ENCODE measurements at regions not wholly inside any gene's neighbourhood (a gene's known extent, or its start where the extent isn't known, plus 50 kb on each side); places are given as distances from the start of the nearest gene placed in this dataset.

GRCh38 chr16:62720651-62721050 is 684.4 kb upstream of the CDH8 start:
- H3K9me3 ChIP-seq = no peaks in the 10 kb centered on the region
- no peak overlapping the region for H3K27ac ChIP-seq
- TF ChIP-seq POLR2A (IDR thresholded peaks at IDR 0.05) = no peak
- no peak for TF ChIP-seq CTCF (IDR thresholded peaks at IDR 0.05)

DNA sequence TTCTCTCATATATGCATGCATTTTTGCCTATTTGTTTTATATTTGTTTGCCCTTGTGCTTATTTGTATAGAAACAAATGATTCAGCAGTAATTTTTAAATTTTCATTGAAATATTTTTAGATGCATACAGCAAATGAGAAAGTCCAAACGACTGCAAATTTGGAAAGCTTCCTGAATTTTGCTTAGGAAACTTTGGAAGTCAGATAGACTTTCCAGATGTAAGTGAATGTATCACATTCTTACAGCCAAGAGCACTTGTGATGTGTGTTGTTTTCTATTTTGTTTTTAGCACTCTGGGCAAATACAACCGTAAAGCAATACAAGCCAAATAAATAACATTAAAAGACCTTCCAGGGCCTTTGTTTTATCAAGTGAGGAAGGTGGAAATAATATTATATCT is 680.8 kb upstream of the CDH8 start:
- H3K27ac ChIP-seq = no peak overlapping the region
- TF ChIP-seq POLR2A (IDR thresholded peaks at IDR 0.05) (no peak), CTCF (IDR thresholded peaks at IDR 0.05) (no peak)
- no peaks in the 10 kb centered on the region for H3K36me3 ChIP-seq
- no peaks in the 10 kb centered on the region for H3K9me3 ChIP-seq
- no peaks in the 10 kb centered on the region for H3K4me1 ChIP-seq
- no peak overlapping the region for H3K4me3 ChIP-seq
- H3K27me3 ChIP-seq = no peaks in the 10 kb centered on the region
- DNase-seq = no peak

More at GRCh38 chr16:62720651-62721050, 684.4 kb upstream of the CDH8 start:
- H3K27me3 ChIP-seq = no peaks in the 10 kb centered on the region
- no peak for DNase-seq
- H3K36me3 ChIP-seq = no peaks in the 10 kb centered on the region
- no peaks in the 10 kb centered on the region for H3K4me1 ChIP-seq
- no peak overlapping the region for H3K4me3 ChIP-seq

GRCh38 chr16:62715701-62716100 is 679.5 kb upstream of the CDH8 start:
- no peak overlapping the region for H3K4me3 ChIP-seq
- H3K27ac ChIP-seq = no peak overlapping the region
- TF ChIP-seq CTCF (IDR thresholded peaks at IDR 0.05) = no peak
- no peak for TF ChIP-seq POLR2A (IDR thresholded peaks at IDR 0.05)
- no peak for DNase-seq
- H3K4me1 ChIP-seq = no peaks in the 10 kb centered on the region
- no peaks in the 10 kb centered on the region for H3K9me3 ChIP-seq
- H3K36me3 ChIP-seq = no peaks in the 10 kb centered on the region
- no peaks in the 10 kb centered on the region for H3K27me3 ChIP-seq

- Histone ChIP-seq H3K27me3 (no peaks in the 10 kb centered on the region), H3K4me3 (no peak overlapping the region), H3K36me3 (no peaks in the 10 kb centered on the region), H3K27ac (no peak overlapping the region), H3K9me3 (no peaks in the 10 kb centered on the region), H3K4me1 (no peaks in the 10 kb centered on the region)
- no peak for DNase-seq
- TF ChIP-seq POLR2A (IDR thresholded peaks at IDR 0.05) = no peak
- no peak for TF ChIP-seq CTCF (IDR thresholded peaks at IDR 0.05)
Observed at GRCh38 chr16:62712566-62712965, 676.3 kb upstream of the CDH8 start.

- H3K9me3 ChIP-seq = no peaks in the 10 kb centered on the region
- no peaks in the 10 kb centered on the region for H3K27me3 ChIP-seq
- no peak for TF ChIP-seq POLR2A (IDR thresholded peaks at IDR 0.05)
- TF ChIP-seq CTCF (IDR thresholded peaks at IDR 0.05) = no peak
- H3K4me1 ChIP-seq = no peaks in the 10 kb centered on the region
- H3K4me3 ChIP-seq = no peak overlapping the region
- DNase-seq = no peak
- H3K27ac ChIP-seq = no peak overlapping the region
- no peaks in the 10 kb centered on the region for H3K36me3 ChIP-seq
Observed at GRCh38 chr16:62711797-62712196, 675.6 kb upstream of the CDH8 start.

- H3K27ac ChIP-seq = no peak overlapping the region
- no peaks in the 10 kb centered on the region for H3K9me3 ChIP-seq
- TF ChIP-seq POLR2A (IDR thresholded peaks at IDR 0.05) (no peak), CTCF (IDR thresholded peaks at IDR 0.05) (no peak)
- H3K4me3 ChIP-seq = no peak overlapping the region
- no peak for DNase-seq
- H3K27me3 ChIP-seq = no peaks in the 10 kb centered on the region
- no peaks in the 10 kb centered on the region for H3K36me3 ChIP-seq
- H3K4me1 ChIP-seq = no peaks in the 10 kb centered on the region
Observed at GRCh38 chr16:62709794-62710193, 673.6 kb upstream of the CDH8 start.
